ENCODE measurements at regions not wholly inside any gene's neighbourhood (a gene's known extent, or its start where the extent isn't known, plus 50 kb on each side); places are given as distances from the start of the nearest gene placed in this dataset.

- H3K4me1 ChIP-seq (ENCODE audit: control insufficient read depth, insufficient read depth, low read length): peaks cover 14% of the 10 kb centered on the region
- H3K27me3 ChIP-seq (ENCODE audit: control insufficient read depth, insufficient read depth, low read length): no peaks in the 10 kb centered on the region
- H3K9me3 ChIP-seq (ENCODE audit: control insufficient read depth, insufficient read depth, low read depth, low read length): no peaks in the 10 kb centered on the region
- no peak overlapping the region for H3K27ac ChIP-seq (ENCODE audit: low read depth, low read length)
- no peaks in the 10 kb centered on the region for H3K36me3 ChIP-seq (ENCODE audit: control insufficient read depth, insufficient read depth, low read length)
- H3K9ac ChIP-seq (ENCODE audit: low read length): no peak overlapping the region
- no peak overlapping the region for H3K4me3 ChIP-seq (ENCODE audit: low read depth, low read length)
These were observed 54.4 kb upstream of the CDC42BPA start for GRCh38 chr1:227372726-227373130.

- peaks cover 2% of the 10 kb centered on the region; the same call in 1 of the 2 replicates for H3K9me3 ChIP-seq (ENCODE audit: control insufficient read depth, insufficient read depth, low read depth, low read length)
- H3K36me3 ChIP-seq (ENCODE audit: control insufficient read depth, insufficient read depth, low read length): no peaks in the 10 kb centered on the region
- no peak overlapping the region for H3K4me3 ChIP-seq (ENCODE audit: low read depth, low read length)
- no peak overlapping the region for H3K27ac ChIP-seq (ENCODE audit: low read depth, low read length)
- H3K4me1 ChIP-seq (ENCODE audit: control insufficient read depth, insufficient read depth, low read length): peaks cover 11% of the 10 kb centered on the region
- no peaks in the 10 kb centered on the region for H3K27me3 ChIP-seq (ENCODE audit: control insufficient read depth, insufficient read depth, low read length)
- H3K9ac ChIP-seq (ENCODE audit: low read length): no peak overlapping the region
These were observed 52.4 kb upstream of the CDC42BPA start for GRCh38 chr1:227370533-227371254.

- peaks cover 3% of the 10 kb centered on the region; the same call in 1 of the 2 replicates for H3K9me3 ChIP-seq (ENCODE audit: control insufficient read depth, insufficient read depth, low read depth, low read length)
- peak overlapping the region; percentile 9 for H3K9ac ChIP-seq (ENCODE audit: low read length)
- H3K4me1 ChIP-seq (ENCODE audit: control insufficient read depth, insufficient read depth, low read length): peaks cover 11% of the 10 kb centered on the region
- no peak overlapping the region for H3K4me3 ChIP-seq (ENCODE audit: low read depth, low read length)
- no peaks in the 10 kb centered on the region for H3K36me3 ChIP-seq (ENCODE audit: control insufficient read depth, insufficient read depth, low read length)
- H3K27ac ChIP-seq (ENCODE audit: low read depth, low read length): no peak overlapping the region; the same call in 1 of the 2 replicates
- H3K27me3 ChIP-seq (ENCODE audit: control insufficient read depth, insufficient read depth, low read length): no peaks in the 10 kb centered on the region
These were observed 50.9 kb upstream of the CDC42BPA start for GRCh38 chr1:227369102-227369760.

Data from HUES6 (cell line).